Esophagus muscularis mucosa (tissue), 3 donors: ENCODE measurements at regions not wholly inside any gene's neighbourhood (a gene's known extent, or its start where the extent isn't known, plus 50 kb on each side); places are given as distances from the start of the nearest gene placed in this dataset.

Experiments used
- CTCF ChIP-seq, 3 experiments: fragments of 200-600 bp in 2 of 3; fragments of 450-650 bp in 1 of 3; sonication (generic) in 2 of 3; IDR thresholded peaks; one replicate each; pipeline ENCODE4 v1.5.1; 2017 to 2019; ENCODE audit warnings: antibody characterized with exemption in 3 of 3, mild to moderate bottlenecking in 2 of 3, moderate library complexity in 1 of 3
- EP300 ChIP-seq: sonication (generic); formaldehyde crosslinking; IDR thresholded peaks from one replicate; pipeline ENCODE4 v1.6.1; 2017; ENCODE audit warnings: antibody characterized with exemption

GRCh38 chr13:26951581-26952177 lies 191.1 kb upstream of the GPR12 start:
- no peak for TF ChIP-seq CTCF (IDR thresholded peaks at IDR 0.05)
- TF ChIP-seq EP300, result no peak
